ENCODE measurements at regions not wholly inside any gene's neighbourhood (a gene's known extent, or its start where the extent isn't known, plus 50 kb on each side); places are given as distances from the start of the nearest gene placed in this dataset.

DNA sequence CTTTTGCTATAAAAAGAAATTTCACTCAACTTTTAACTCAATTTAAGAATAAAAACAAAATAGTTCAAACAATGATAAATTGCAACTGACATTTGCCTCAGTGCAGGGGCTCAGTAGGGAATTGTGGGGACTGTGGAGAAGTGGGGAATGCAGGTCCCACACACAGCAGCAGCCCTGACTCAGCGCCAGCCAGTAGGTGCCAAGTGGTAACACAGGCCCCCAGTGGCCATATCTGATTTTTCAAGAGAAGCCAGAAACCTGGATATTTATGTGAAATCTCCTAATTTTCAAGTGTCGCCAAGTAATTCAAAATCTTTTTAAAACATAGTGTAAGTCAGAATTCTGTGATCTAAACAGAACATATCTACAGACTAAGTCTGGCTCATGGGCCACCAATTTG lies 186.3 kb downstream of the EN1 start:
- Histone ChIP-seq H3K27me3 (ENCODE audit: control insufficient read depth in 4 of 4, insufficient read depth in 4 of 4, low read length in 3 of 4) (peaks cover 0 to 2% (median 0%) of the 10 kb centered on the region in 4 donors), H3K36me3 (ENCODE audit: control insufficient read depth in 4 of 4, insufficient read depth in 3 of 4, low read depth in 1 of 4, low read length in 3 of 4) (no peaks in the 10 kb centered on the region), H3K4me1 (ENCODE audit: control insufficient read depth in 4 of 4, insufficient read depth in 4 of 4, low read length in 3 of 4) (no peaks in the 10 kb centered on the region), H3K4me3 (ENCODE audit: low read depth in 1 of 3, low read length in 3 of 3) (no peak overlapping the region), H3K9ac (ENCODE audit: low read depth in 1 of 2, low read length in 2 of 2) (no peak overlapping the region), H3K9me3 (ENCODE audit: control insufficient read depth in 4 of 4, low read length in 3 of 4) (no peaks in the 10 kb centered on the region), H3K27ac (ENCODE audit: low read depth in 1 of 2, low read length in 2 of 2) (no peak overlapping the region)
- TF ChIP-seq TAF1 (conservative IDR thresholded peaks at IDR 0.05) (no peak), CTCF (IDR thresholded peaks at IDR 0.05; ENCODE audit: low read depth, low read length, missing input control) (no peak), REST (IDR thresholded peaks at IDR 0.05) (no peak), FOXA2 (IDR thresholded peaks at IDR 0.05) (no peak), YY1 (IDR thresholded peaks at IDR 0.05) (no peak), JUND (IDR thresholded peaks at IDR 0.05) (no peak), HNF4G (IDR thresholded peaks at IDR 0.05) (no peak), HNF4A (conservative IDR thresholded peaks at IDR 0.05) (no peak), EGR1 (IDR thresholded peaks at IDR 0.05; ENCODE audit: low read depth in 2 of 2) (no peak), RAD21 (IDR thresholded peaks at IDR 0.05) (no peak), FOXA1 (IDR thresholded peaks at IDR 0.05) (no peak), NR2F2 (IDR thresholded peaks at IDR 0.05) (no peak), RXRA (IDR thresholded peaks at IDR 0.05) (no peak), SP1 (IDR thresholded peaks at IDR 0.05) (no peak), ATF3 (IDR thresholded peaks at IDR 0.05) (no peak), GABPA (IDR thresholded peaks at IDR 0.05 in 1 of 2, conservative IDR thresholded peaks at IDR 0.05 in 1 of 2) (no peak)
- TF ChIP-seq, protein P1, sequence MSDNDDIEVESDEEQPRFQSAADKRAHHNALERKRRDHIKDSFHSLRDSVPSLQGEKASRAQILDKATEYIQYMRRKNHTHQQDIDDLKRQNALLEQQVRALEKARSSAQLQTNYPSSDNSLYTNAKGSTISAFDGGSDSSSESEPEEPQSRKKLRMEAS (IDR thresholded peaks at IDR 0.05) = no peak
- TF ChIP-seq, protein P2, sequence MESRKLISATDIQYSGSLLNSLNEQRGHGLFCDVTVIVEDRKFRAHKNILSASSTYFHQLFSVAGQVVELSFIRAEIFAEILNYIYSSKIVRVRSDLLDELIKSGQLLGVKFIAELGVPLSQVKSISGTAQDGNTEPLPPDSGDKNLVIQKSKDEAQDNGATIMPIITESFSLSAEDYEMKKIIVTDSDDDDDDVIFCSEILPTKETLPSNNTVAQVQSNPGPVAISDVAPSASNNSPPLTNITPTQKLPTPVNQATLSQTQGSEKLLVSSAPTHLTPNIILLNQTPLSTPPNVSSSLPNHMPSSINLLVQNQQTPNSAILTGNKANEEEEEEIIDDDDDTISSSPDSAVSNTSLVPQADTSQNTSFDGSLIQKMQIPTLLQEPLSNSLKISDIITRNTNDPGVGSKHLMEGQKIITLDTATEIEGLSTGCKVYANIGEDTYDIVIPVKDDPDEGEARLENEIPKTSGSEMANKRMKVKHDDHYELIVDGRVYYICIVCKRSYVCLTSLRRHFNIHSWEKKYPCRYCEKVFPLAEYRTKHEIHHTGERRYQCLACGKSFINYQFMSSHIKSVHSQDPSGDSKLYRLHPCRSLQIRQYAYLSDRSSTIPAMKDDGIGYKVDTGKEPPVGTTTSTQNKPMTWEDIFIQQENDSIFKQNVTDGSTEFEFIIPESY (IDR thresholded peaks at IDR 0.05) = no peak
- 87% methylated on average over 2 of the region's 2 CpGs for WGBS
- DNase-seq (ENCODE audit: low spot score) = no peak

Data from liver (tissue), 8 donors.